ENCODE measurements at regions not wholly inside any gene's neighbourhood (a gene's known extent, or its start where the extent isn't known, plus 50 kb on each side); places are given as distances from the start of the nearest gene placed in this dataset.
"Not testable (repeated sequence)": the region's sequence is repeated elsewhere in the genome, so short reads cannot be mapped to it uniquely, and the experiment has no call there.

DNA sequence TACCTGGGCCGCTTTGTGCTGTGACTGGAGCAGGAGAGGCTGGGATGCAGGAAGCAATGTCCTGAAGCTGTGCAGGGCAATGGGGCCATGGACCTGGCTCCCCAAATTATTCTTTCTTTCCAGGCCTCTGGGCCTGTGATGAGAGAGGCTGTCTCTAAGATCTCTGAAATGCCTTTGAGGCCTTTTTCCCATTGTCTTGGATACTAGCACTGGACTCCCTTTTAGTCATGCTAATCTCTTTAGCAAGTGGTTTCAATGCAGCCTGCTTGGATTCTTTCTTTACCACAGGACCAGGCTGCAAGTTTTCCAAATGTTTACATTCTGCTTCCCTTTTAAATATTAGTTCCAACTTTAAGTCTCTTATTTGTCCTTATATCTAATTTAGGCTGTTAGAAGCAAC is 64.8 kb upstream of the SGO1 start:
- DNase-seq (ENCODE audit: low read depth in 2 of 2): no peak

DNA sequence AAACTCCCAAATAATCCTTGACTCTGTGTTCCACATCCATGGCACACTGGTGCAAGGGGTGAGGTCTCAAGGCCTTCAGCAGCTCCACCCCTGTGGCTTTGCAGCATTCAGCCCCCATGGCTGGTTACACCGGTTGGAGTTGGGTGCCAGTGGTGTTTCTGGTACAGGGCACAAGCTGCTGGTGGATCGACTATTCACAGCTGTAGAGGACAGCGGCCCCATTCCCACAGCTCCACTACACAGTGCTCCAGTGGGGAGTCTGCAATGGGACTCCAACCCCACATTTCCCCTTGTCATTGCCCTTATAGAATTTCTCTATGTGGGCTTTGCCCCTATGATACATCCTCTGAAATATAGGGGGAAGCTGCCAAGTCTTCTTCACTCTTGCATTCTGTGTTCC is 64.3 kb upstream of the SGO1 start:
- no peak for DNase-seq (ENCODE audit: low read depth in 2 of 2)

DNA sequence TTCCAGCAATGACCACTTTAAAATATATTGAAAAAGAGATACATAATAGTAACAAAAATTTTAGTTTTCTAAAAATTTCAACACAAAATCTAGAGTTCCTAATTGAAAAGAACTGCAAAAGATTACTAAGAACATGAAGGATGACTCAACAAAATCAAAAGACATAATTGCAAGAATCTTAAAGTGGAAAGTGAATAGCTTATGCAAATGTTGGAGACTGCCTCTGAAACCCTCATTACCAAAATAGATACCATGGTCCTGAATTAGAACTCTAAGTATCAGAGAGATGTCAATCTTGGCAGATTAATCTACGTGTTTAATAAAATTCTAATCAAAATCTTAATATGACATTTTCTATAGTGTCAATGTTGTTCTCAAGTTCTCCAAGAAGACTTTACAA is 60.7 kb upstream of the SGO1 start:
- no peak for DNase-seq (ENCODE audit: low read depth in 2 of 2)

DNA sequence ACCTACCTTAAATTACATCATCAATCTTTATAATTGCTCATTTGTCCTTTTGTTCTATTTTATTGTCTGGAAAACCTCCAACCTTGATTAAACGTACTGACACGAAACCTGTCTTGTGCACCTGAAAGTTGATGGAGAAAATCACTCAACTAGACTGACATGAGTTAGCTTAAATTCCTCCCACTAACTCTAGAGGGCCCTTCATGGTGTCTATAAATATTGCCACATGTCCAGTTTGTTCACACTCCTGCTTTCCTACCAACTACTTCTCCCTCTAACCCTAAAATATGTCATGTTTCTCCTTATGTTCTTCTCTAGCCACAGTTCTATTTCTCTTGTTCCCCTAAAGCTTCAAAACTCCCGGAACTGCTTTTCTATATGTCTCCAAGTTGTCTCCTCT is 59.8 kb upstream of the SGO1 start:
- DNase-seq (ENCODE audit: low read depth in 2 of 2): no peak

DNA sequence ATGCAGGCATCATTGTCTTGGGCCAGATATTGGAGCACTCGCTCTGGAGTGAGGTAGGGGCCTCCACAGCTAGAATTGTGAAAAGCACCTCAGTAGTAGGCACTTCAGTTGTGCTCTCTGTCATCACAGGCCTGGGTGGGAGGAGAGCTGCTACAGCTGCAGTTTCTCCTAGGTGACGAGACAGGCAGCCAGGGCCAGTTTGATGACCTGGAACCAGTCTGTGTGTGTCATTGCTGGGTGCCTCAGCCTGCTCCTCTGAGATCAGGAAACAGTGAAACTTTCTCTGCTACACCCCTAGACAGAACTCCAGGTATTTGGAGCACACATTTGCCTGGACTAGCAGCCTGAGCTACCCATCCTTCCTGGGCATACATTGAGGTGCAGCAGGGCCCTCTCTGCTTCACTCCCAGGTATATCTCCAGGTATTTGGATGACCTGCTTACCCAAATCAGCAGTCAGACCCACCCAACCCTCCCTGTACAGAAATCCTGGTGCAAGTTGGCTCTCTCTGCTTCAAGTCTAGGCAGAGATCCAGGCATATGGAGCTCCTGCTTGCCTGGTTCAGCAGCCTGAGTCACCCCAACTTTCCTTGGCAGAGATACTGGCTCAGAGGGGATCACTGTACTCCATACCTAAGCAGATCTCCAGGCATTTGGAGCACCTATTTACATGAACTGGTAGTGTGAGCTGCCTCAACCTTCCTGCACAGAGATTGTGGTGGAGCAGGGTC is 54.3 kb upstream of the SGO1 start:
- DNase-seq (ENCODE audit: low read depth in 2 of 2): no peak

DNA sequence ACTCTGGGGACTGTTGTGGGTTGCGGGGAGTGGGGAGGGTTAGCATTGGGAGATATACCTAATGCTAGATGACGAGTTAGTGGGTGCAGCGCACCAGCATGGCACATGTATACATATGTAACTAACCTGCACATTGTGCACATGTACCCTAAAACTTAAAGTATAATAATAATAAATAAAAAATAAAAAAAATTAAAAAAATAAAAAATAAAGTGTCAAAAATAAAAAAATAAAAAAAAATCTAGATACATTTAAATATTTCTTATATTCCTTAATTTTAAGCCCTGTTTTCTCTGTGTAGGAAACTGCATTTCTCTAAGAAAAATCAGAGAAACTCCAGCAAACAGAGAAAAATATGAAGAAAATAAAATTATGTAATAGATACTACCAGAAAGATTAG is 52.2 kb upstream of the SGO1 start:
- DNase-seq (ENCODE audit: low read depth in 2 of 2): not testable (repeated sequence)

DNA sequence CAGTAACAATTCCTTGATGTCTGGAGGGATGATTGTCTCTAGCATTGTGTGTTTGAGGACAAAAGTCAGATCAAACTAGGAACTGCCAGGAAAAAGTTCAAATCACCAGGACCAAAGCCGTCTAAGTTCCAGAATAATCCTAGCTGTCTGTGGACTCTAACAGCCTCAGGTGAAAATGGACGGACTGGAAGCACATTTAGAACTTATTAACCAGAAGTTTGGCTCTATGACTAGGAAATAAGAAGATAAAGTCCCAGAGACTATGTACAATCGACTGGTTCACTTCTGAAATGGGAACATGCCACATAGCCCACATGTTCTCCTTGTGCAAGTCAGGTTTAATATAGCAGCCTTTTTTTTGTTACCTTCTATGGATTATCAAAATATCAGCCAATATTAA is 50.6 kb upstream of the SGO1 start:
- no peak for DNase-seq (ENCODE audit: low read depth in 2 of 2)

Data from stimulated activated CD8-positive, alpha-beta memory T cell treated with anti-CD3 and anti-CD28 coated beads, Interleukin-7, amount 100 ng/mL, for 1 hour (primary cell).